HG03196 (cell line): ENCODE measurements at regions not wholly inside any gene's neighbourhood (a gene's known extent, or its start where the extent isn't known, plus 50 kb on each side); places are given as distances from the start of the nearest gene placed in this dataset.

Experiments used
- ATAC-seq: cut with Tn5 transposase; IDR thresholded peaks from one replicate; pipeline ENCODE4 v1.9.1; 2021; ENCODE audit not compliant: unreplicated experiment

DNA sequence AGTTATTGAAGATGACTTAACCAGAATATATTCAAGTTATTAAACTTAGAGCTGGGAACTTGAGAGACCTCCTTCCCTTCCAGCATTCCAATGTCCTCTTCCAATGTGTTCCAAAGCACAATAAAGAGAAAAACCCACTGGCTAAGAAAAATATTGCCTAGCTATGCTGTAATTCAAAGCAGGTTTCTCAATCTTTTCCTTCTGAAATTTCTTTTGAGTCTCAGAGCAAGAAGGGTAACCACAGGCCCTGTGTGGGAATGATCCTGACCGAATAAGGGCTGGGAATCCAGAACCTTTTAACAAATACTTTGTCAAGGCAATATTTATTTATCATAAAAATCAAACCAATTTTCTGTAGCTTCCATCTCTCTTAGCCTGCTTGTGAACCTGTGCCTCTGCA, 150.7 kb upstream of the SFRP2 start:
- no peak for ATAC-seq

- ATAC-seq, result no peak
Observed at GRCh38 chr4:153938994-153939393, 150.1 kb upstream of the SFRP2 start.

DNA sequence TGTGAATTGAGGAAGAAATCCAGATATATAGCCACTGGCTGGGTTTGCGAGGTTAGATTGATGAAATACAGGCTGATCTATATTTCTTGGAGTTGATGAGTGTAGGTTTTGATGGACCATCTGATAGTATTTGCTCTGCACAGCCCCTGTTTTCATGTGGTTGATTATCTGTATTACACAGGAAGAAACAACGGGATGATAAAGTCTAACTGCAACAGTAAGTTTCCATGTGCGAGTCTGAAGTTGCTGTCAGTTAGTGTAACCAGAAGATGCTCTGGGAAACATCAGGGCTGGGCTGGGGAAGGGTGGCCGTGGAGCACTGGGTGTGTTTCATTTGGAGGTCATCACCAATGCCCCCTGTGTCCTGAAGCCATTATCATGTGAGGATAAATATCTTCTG, 148.4 kb upstream of the SFRP2 start:
- no peak for ATAC-seq

DNA sequence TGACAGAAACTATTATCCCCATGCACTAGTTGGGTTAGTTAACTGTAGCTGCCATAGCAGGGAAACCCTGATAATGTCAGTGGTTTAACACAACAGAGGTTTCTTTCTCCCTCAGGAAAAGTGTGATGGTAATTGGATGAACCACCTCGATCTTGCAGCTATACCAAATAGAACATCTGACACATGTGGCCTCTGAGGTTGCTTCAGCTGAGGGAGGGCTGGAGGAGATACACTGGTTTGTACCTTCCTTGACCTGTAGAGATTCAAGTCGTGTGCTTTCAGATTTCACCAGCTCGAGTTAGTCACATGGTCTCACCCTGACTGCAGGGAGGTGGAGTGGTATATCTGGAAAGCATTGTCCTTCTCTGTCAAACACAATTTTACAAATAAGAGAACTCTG, 147.2 kb upstream of the SFRP2 start:
- ATAC-seq, result no peak

- ATAC-seq, result no peak
Observed at GRCh38 chr4:153934688-153935017, 145.8 kb upstream of the SFRP2 start.

DNA sequence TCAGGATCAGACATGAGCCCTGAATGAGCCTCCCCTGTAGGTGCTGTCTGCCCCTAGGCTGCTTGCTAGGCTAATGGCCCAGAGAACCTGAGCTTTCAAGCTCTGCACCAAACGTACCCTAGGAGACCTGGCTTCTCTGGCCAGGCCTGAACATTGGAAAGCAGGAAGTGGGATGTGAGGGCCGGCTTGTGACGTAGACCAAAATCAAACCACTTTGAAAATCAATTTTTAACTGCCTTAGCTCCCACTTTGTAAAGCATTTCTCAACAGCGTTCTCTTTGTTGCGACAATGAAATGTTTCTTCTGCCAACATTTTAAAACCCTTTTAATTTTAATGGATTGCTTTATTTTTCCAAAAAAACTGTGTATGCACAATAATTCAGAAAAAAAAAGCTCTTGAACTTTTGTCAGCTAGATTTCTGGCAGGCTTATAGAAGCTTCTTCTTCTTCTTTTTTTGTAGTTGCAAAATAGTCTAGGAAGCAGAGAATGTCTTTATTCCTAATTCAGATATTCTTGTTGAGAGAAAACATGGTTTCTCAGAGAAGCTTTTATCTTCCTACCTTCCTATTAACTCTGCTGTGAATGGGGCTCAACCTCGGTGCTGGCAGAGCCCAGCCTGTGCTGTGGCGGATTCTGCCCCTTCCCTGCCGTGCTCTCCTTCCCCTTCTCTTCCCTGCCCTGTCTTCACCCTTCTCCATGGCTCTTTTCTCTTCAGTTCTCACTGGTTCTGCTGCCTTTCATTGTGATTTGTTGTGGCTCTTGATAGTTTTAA, 145.2 kb upstream of the SFRP2 start:
- no peak for ATAC-seq

DNA sequence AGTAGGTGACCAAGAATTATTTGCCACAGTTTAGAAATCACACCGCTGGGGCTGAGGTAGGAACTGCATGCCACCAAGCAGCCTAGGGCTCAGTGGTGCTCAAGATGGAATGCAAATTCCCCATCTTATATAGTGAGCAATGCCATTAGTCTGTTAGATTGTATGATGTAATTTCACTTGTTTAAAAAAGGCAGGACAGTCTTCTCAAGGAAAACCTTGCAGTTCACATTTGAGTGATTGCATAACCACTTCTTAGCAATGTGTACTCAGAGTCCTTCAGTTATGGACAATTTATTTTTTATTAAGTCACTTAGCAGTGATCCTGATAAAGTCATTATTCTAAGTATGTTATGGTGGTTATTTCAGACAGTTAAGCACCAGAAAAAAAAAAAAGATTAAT, 142.9 kb upstream of the SFRP2 start:
- ATAC-seq, result no peak

DNA sequence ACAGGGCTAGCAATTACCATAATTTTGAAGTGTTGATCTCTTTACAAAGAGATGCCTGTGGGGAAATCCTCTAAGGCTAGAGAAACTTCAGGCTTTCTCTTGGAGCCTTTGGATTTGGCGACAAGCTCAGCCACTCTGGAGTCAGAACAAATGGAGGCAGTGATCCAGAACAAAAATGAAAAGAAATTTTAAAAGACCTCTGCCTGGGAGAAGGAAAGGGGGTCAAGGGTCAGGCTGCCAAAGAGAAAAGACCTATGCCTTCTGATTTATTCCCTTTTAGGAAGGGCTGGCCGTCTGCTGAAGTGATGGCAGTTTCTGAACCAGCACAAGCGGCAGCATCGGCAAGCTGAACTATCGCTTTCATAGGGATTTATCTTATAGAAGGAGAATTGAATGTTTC, 140.8 kb upstream of the SFRP2 start:
- no peak for ATAC-seq

DNA sequence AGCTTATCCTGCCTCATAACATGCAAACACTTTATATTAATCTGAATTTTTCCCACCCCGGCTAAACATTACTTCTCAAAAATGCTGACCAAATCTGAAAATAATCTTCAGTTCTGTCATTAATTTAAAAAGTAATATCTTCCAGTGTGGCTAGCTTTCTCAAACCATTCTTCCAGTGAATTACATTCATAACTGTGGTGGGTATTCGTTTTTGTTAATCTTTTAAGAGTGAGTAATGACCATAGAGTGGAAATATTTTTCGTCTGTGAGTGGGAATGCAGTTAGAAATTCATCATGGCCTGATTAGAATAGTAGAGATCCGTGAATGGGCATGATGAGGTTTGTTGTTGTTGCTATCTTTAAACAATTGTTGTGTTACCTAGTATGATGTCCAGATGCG, 138.6 kb upstream of the SFRP2 start:
- no peak for ATAC-seq

DNA sequence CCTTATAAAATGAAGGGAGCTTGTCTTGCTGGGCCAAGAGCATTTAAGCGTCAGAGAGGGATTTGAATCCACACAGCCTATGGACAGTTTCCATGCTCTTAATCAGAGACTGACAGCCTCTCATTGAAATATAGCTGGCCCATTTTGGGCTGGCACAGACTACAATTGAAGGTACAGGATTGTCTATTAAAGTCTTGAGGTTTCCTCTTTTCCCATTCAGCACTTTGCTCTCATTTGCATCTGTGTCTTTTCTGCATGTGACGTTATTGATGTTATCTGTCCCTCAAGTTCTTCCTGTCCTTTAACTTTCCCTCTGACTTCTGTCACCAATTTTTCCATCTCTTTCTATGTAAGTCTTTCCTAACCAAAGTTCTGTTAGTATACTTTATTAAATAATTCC, 133.3 kb upstream of the SFRP2 start:
- no peak for ATAC-seq

DNA sequence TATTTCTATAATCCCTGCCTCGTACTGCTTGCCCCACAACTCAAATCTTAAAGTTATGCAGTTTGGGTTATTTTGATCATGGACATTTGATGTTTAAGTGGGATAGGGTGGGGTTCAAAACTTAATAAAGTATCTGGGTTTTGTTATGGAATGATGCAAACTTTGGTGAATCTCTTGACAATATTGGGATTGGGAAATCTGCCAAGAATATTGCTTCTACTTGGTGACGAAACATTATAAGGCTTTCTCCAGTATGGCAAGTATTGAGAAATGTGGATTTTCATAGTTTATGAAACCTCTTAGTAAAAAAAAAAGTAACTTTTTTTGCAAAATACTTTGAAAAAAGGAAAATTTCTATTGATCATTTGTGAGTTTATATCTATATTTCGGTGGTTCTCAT, 130.8 kb upstream of the SFRP2 start:
- ATAC-seq, result no peak

GRCh38 chr4:153916273-153916755, 127.4 kb upstream of the SFRP2 start:
- peak; percentile 98 for ATAC-seq

DNA sequence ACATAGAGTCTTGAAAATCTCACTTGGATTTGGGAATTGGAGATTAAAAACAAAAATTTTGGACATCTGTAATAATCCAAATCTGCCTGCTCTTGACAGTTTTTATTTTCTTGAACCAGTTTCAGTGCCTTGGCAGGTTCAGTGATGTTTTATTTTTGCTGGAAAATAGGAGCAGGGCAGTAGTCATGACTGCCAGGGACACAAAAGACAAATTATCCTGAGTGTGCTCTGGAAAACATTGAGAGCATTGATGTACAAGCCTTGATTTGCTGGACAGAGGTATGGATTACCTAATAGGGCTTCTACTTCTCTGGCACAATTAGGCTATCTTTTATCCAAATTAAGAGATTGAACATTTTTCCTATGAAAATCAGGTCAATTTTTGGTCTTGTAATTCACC, 123.4 kb upstream of the SFRP2 start:
- no peak for ATAC-seq

DNA sequence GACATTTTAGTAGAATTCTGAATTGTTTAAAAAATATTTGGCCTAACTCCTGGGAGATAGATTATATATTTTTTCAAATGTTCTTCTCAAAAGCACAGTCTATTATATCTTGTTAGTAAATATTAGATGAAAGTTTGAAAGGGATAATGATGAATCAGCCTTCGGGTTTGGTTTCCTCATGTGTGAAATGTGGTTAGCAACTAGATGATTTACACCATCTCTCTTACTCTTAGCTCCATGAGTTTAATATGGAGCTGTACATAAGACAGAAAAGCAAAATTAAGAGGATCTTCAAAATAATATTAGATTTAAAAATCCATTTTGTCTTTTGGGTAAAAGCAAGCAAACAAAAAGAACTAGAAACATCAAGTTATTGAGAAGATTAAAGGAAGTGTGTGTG, 120.8 kb upstream of the SFRP2 start:
- ATAC-seq, result no peak

- no peak for ATAC-seq
Observed at GRCh38 chr4:153906231-153906630, 117.3 kb upstream of the SFRP2 start.

GRCh38 chr4:153905231-153905630, 116.3 kb upstream of the SFRP2 start:
- no peak for ATAC-seq

DNA sequence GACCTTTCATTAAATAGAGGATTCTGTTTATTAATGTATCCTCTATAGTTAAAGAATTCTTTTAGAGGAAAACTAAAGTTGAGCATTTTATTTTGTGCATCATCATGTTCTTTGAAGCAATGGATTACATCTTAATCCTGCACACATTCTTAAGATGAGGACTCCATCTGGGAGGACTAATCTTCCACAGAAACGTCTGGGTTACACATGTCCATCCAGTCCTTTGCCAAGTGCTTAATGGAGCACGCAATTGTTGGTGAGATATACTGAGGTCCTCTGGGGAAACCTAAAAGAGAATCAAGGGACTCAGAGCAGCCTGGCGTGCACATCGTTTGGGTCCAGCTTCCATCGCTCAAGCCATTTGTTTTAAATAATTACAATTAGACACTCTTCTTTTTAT, 115.1 kb upstream of the SFRP2 start:
- no peak for ATAC-seq

DNA sequence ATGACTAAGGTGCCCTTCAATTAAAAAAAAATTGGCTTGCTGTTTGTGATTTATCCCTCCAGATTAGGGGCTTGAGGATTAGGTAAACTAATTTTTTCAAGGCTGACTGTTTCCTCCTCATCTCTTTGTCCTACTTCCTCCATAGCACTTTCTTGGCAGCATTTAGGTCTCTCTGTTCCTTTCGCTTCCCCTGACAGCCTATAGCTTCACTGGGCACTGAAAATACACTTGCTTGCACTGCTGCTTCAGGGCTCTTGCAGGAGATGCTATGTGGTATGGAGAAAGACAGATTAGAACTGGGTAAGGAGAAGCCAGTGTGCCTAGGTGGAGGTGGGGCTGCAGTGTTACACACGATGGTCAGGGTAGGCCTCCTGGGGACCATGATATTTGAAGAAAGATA, 112.3 kb upstream of the SFRP2 start:
- no peak for ATAC-seq

- ATAC-seq, result no peak
Observed at GRCh38 chr4:153900426-153900825, 111.5 kb upstream of the SFRP2 start.

GRCh38 chr4:153890761-153891160, 101.9 kb upstream of the SFRP2 start:
- ATAC-seq, result no peak

GRCh38 chr4:153887217-153887616, 98.3 kb upstream of the SFRP2 start:
- no peak for ATAC-seq

DNA sequence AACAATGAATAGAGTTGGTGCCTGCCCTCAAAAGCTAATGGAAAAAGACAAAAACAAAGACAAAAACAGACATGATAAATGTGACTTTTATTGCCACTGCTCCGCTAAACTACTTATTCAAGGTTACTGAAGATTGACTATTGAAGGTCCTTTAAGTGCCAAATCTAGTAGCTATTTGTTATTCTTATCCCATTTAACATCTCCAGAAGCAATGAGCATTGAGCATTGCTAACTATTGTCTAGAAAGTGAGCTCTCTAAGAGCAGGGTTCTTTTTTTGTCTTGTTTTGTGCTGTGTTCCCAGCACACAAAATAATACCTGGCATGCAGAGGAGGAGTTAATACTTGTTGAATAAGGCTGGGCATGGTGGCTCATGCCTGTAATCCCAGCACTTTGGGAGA, 95.4 kb upstream of the SFRP2 start:
- ATAC-seq, result no peak

DNA sequence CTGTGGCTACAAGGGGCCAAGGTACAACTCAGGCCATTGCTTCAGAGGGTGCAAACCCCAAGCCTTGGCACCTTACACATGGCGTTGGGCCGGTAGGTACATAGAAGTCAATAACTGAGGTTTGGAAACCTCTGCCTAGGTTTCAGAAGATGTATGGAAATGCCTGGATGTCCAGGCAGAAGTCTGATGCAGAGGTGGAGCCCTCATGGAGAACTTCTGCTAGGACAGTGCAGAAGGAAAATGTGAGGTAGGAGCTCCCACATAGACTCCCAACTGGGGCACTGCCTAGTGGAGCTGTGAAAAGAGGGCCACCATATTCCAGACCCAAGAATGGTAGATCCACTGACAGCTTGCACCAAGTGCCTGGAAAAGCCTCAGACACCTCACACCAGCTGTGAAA, 92.1 kb upstream of the SFRP2 start:
- no peak for ATAC-seq
